Nephron (organoid): ENCODE measurements at regions not wholly inside any gene's neighbourhood (a gene's known extent, or its start where the extent isn't known, plus 50 kb on each side); places are given as distances from the start of the nearest gene placed in this dataset.
A peak's percentile ranks its signal among the peaks of the same experiment; 100 is the strongest.

ENCODE experiments used
- H3K27ac Mint-ChIP-seq, 3 experiments: 2 replicates each; pipeline ENCODE4 v1.8.0; 2020; ENCODE audit warnings: mixed read lengths in 3 of 3, mild to moderate bottlenecking in 2 of 3, moderate library complexity in 1 of 3
- H3K27me3 Mint-ChIP-seq: 2 replicates; pipeline ENCODE4 v1.8.0; 2021; ENCODE audit warnings: low read depth, mild to moderate bottlenecking, moderate library complexity, mixed read lengths
- H3K36me3 Mint-ChIP-seq: 2 replicates; pipeline ENCODE4 v1.8.0; 2020; ENCODE audit warnings: low read depth, mixed read lengths
- H3K4me1 Mint-ChIP-seq: 2 replicates; pipeline ENCODE4 v1.8.0; 2020; ENCODE audit warnings: mixed read lengths
- H3K4me3 Mint-ChIP-seq, 3 experiments: 2 replicates each; pipeline ENCODE4 v1.8.0; 2020; ENCODE audit warnings: mild to moderate bottlenecking in 3 of 3, mixed read lengths in 3 of 3, moderate library complexity in 2 of 3
- H3K9me3 Mint-ChIP-seq: 2 replicates; pipeline ENCODE4 v1.8.0; 2020; ENCODE audit warnings: mixed read lengths
- CTCF ChIP-seq, 3 experiments: fragments of 200-600 bp; sonication (generic); IDR thresholded peaks; one replicate each; pipeline ENCODE4 v1.5.0; 2021; ENCODE audit warnings: antibody characterized with exemption in 3 of 3; ENCODE audit not compliant: unreplicated experiment in 3 of 3

GRCh38 chr6:130743175-130743574 lies 84.0 kb upstream of the SMLR1 start:
- Mint-ChIP-seq H3K4me1 (peaks cover 7% of the 10 kb centered on the region), H3K4me3 (no peak overlapping the region), H3K27me3 (no peaks in the 10 kb centered on the region), H3K9me3 (no peaks in the 10 kb centered on the region), H3K27ac (no peak overlapping the region), H3K36me3 (no peaks in the 10 kb centered on the region)
- peak in 1 of 3 experiments; percentile 16 for TF ChIP-seq CTCF (IDR thresholded peaks at IDR 0.05; ENCODE audit: unreplicated experiment in 3 of 3)

GRCh38 chr6:130744576-130745366 lies 82.4 kb upstream of the SMLR1 start:
- Mint-ChIP-seq H3K27ac (no peak overlapping the region), H3K4me1 (peaks cover 7% of the 10 kb centered on the region), H3K36me3 (no peaks in the 10 kb centered on the region), H3K27me3 (no peaks in the 10 kb centered on the region), H3K4me3 (no peak overlapping the region), H3K9me3 (no peaks in the 10 kb centered on the region)
- no peak for TF ChIP-seq CTCF (IDR thresholded peaks at IDR 0.05; ENCODE audit: unreplicated experiment in 3 of 3)

- H3K27ac Mint-ChIP-seq: no peak overlapping the region
Measured at GRCh38 chr6:130748041-130748440, 79.2 kb upstream of the SMLR1 start.

GRCh38 chr6:130749402-130749801 lies 77.8 kb upstream of the SMLR1 start:
- no peaks in the 10 kb centered on the region for H3K27me3 Mint-ChIP-seq
- H3K36me3 Mint-ChIP-seq: no peaks in the 10 kb centered on the region
- TF ChIP-seq CTCF (IDR thresholded peaks at IDR 0.05; ENCODE audit: unreplicated experiment in 3 of 3): no peak
- no peaks in the 10 kb centered on the region for H3K9me3 Mint-ChIP-seq
- no peaks in the 10 kb centered on the region for H3K4me1 Mint-ChIP-seq
- H3K4me3 Mint-ChIP-seq: no peak overlapping the region
- no peak overlapping the region for H3K27ac Mint-ChIP-seq

More at GRCh38 chr6:130748041-130748440, 79.2 kb upstream of the SMLR1 start:
- TF ChIP-seq CTCF (IDR thresholded peaks at IDR 0.05; ENCODE audit: unreplicated experiment in 3 of 3): no peak
- Mint-ChIP-seq H3K36me3 (no peaks in the 10 kb centered on the region), H3K9me3 (no peaks in the 10 kb centered on the region), H3K4me3 (no peak overlapping the region), H3K27me3 (no peaks in the 10 kb centered on the region), H3K4me1 (no peaks in the 10 kb centered on the region)

- H3K4me3 Mint-ChIP-seq: no peak overlapping the region
- no peak for TF ChIP-seq CTCF (IDR thresholded peaks at IDR 0.05; ENCODE audit: unreplicated experiment in 3 of 3)
- H3K9me3 Mint-ChIP-seq: no peaks in the 10 kb centered on the region
- H3K4me1 Mint-ChIP-seq: no peaks in the 10 kb centered on the region
- no peaks in the 10 kb centered on the region for H3K36me3 Mint-ChIP-seq
- no peak overlapping the region for H3K27ac Mint-ChIP-seq
- no peaks in the 10 kb centered on the region for H3K27me3 Mint-ChIP-seq
Measured at GRCh38 chr6:130752267-130752666, 74.9 kb upstream of the SMLR1 start.

GRCh38 chr6:130754786-130755367 lies 72.3 kb upstream of the SMLR1 start:
- H3K4me3 Mint-ChIP-seq: no peak overlapping the region
- no peak for TF ChIP-seq CTCF (IDR thresholded peaks at IDR 0.05; ENCODE audit: unreplicated experiment in 3 of 3)
- H3K36me3 Mint-ChIP-seq: no peaks in the 10 kb centered on the region
- H3K9me3 Mint-ChIP-seq: no peaks in the 10 kb centered on the region
- H3K27me3 Mint-ChIP-seq: no peaks in the 10 kb centered on the region
- H3K4me1 Mint-ChIP-seq: no peaks in the 10 kb centered on the region
- no peak overlapping the region for H3K27ac Mint-ChIP-seq
